ENCODE measurements at regions not wholly inside any gene's neighbourhood (a gene's known extent, or its start where the extent isn't known, plus 50 kb on each side); places are given as distances from the start of the nearest gene placed in this dataset.

DNA sequence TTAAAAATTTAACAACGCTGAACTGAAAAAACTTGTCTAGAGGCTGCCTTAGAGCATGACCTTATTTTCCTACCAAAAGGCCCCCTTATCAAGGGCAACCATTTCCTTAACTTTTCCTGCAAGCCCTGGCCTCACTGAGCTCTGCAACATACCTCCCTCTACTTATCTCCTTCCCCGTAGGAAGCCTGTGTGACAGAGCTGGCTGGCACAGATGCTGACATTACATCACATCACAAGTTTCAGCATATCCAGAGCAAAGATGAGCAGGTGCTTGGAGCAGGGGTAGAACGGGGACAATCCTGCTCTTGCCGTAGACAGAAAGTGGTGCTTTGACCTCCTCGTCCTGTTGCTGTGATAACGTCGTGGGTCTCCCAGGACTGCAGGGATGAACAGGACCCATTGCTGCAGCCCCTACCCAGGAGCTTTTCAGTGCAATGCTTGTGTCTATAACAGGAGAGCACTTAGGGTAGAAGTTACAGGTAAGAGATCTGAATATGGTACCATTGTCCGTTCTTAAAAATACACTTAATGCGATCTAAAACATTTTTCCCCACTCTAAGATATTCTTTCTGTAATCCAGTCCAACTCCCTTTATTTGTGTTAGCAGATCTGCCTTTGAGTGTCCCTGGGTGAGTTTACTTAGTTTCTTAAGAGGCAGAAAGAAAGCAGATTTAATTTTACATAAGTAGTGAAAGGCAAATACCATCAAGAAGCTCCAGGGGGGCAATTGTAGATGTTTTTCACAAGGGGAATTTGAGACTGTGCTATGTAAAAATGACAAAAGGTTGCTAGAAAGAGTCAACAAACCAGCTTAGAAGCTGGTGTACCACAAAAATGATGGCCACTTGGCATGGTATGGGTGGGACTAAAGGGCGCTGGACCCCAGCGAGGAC lies 101.9 kb upstream of the EFNA5 start:
- DNase-seq (peak in 1 of 2 donors; percentile 15), ATAC-seq (no peak)
- no peak overlapping the region for H3K27ac ChIP-seq
- intact Hi-C loops (cut with DNase I; ENCODE audit: low total_unique reads) = no loop called here
- in situ Hi-C loops (cut with MboI; ENCODE audit: low sequenced_read_pairs in 4 of 4) = no loop called here
- H3K4me1 ChIP-seq = no peaks in the 10 kb centered on the region
- H3K27me3 ChIP-seq = no peaks in the 10 kb centered on the region
- no peaks in the 10 kb centered on the region for H3K9me3 ChIP-seq
- H3K4me3 ChIP-seq = no peak overlapping the region
- no peaks in the 10 kb centered on the region for H3K36me3 ChIP-seq
- TF ChIP-seq POLR2A (IDR thresholded peaks at IDR 0.05) = no peak
- TF ChIP-seq, protein P1, sequence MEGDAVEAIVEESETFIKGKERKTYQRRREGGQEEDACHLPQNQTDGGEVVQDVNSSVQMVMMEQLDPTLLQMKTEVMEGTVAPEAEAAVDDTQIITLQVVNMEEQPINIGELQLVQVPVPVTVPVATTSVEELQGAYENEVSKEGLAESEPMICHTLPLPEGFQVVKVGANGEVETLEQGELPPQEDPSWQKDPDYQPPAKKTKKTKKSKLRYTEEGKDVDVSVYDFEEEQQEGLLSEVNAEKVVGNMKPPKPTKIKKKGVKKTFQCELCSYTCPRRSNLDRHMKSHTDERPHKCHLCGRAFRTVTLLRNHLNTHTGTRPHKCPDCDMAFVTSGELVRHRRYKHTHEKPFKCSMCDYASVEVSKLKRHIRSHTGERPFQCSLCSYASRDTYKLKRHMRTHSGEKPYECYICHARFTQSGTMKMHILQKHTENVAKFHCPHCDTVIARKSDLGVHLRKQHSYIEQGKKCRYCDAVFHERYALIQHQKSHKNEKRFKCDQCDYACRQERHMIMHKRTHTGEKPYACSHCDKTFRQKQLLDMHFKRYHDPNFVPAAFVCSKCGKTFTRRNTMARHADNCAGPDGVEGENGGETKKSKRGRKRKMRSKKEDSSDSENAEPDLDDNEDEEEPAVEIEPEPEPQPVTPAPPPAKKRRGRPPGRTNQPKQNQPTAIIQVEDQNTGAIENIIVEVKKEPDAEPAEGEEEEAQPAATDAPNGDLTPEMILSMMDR (IDR thresholded peaks at IDR 0.05 in 4 of 5, conservative IDR thresholded peaks at IDR 0.05 in 1 of 5) = no peak

DNA sequence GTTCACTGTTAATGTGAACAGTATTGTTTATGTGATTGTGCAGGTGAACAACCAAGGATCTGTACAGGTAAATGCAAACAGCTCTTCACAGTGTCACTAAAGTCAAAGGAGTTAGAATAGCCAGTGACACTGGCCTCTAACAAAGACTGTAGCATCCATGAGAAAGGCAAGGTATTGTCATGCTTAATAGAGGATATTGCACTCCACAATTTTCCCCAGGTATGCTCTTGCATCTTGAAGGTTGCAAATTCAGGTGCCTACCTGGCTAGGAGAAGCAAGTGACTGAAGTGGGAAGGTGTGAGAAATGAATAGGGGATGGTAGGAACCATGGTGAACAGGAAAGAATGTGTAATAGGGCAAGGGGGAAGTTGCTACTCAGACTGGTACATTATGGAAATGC lies 101.2 kb upstream of the EFNA5 start:
- intact Hi-C loops (cut with DNase I; ENCODE audit: low total_unique reads) = no loop called here
- no peak for DNase-seq
- in situ Hi-C loops (cut with MboI; ENCODE audit: low sequenced_read_pairs in 4 of 4) = no loop called here
- H3K9me3 ChIP-seq = no peaks in the 10 kb centered on the region
- H3K27ac ChIP-seq = no peak overlapping the region
- no peaks in the 10 kb centered on the region for H3K4me1 ChIP-seq
- H3K27me3 ChIP-seq = no peaks in the 10 kb centered on the region
- H3K36me3 ChIP-seq = no peaks in the 10 kb centered on the region
- H3K4me3 ChIP-seq = no peak overlapping the region
- TF ChIP-seq, protein P1 (IDR thresholded peaks at IDR 0.05 in 4 of 5, conservative IDR thresholded peaks at IDR 0.05 in 1 of 5) = no peak
- TF ChIP-seq POLR2A (IDR thresholded peaks at IDR 0.05) = no peak
- no peak for ATAC-seq

DNA sequence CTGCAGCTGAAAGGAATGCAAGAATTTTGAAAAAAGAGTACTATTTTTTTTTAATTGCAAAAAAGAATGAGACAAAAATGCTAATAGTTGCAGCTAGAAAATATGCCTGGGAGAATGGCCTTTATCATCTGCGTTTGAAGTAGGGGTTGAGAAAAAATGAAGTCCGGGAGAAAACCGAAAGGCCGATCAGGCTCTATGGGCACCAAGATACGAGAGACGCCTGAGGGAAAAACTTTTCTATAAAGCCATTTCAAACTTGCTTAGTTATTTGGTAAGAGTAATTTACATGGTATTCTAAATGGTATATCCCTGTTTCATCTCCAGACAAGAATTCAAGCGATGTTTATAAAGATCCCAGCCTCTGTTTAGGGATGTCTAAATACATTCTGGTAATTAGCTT lies 99.3 kb upstream of the EFNA5 start:
- Histone ChIP-seq H3K27ac (no peak overlapping the region), H3K4me1 (no peaks in the 10 kb centered on the region), H3K27me3 (no peaks in the 10 kb centered on the region), H3K9me3 (no peaks in the 10 kb centered on the region), H3K36me3 (no peaks in the 10 kb centered on the region), H3K4me3 (no peak overlapping the region)
- DNase-seq (no peak), ATAC-seq (no peak)
- in situ Hi-C loops (cut with MboI; ENCODE audit: low sequenced_read_pairs in 4 of 4) (no loop called here), intact Hi-C loops (cut with DNase I; ENCODE audit: low total_unique reads) (no loop called here)
- TF ChIP-seq, protein P1 (IDR thresholded peaks at IDR 0.05 in 4 of 5, conservative IDR thresholded peaks at IDR 0.05 in 1 of 5) = no peak
- TF ChIP-seq POLR2A (IDR thresholded peaks at IDR 0.05) = no peak

DNA sequence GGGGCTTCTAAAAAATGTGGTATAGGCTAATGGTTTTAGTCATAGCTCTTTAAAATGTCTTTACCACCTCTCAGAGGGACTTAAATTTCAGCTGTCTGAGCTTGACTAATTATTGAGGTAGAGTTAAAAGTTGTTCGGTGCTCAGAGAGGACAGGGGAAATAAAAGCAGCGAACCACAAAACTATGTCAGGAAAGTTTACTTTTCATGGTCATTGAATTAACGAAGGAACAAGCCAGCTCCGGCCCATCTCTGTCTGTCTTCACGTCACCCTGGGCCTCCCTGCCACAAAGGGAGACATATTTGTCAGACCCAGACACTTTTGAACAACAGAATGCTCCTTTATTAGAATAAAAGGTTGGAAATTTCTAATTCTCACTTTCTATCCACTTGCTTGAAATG lies 98.8 kb upstream of the EFNA5 start:
- ATAC-seq = no peak

More for the DNA sequence above, 98.8 kb upstream of the EFNA5 start:
- no peaks in the 10 kb centered on the region for H3K9me3 ChIP-seq
- no peaks in the 10 kb centered on the region for H3K36me3 ChIP-seq
- no peak overlapping the region for H3K27ac ChIP-seq
- no peaks in the 10 kb centered on the region for H3K27me3 ChIP-seq
- TF ChIP-seq POLR2A (IDR thresholded peaks at IDR 0.05) = no peak
- TF ChIP-seq, protein P1 (IDR thresholded peaks at IDR 0.05 in 4 of 5, conservative IDR thresholded peaks at IDR 0.05 in 1 of 5) = no peak
- H3K4me1 ChIP-seq = no peaks in the 10 kb centered on the region
- DNase-seq = no peak
- intact Hi-C loops (cut with DNase I; ENCODE audit: low total_unique reads) (no loop called here), in situ Hi-C loops (cut with MboI; ENCODE audit: low sequenced_read_pairs in 4 of 4) (no loop called here)
- H3K4me3 ChIP-seq = no peak overlapping the region
